ENCODE measurements at regions not wholly inside any gene's neighbourhood (a gene's known extent, or its start where the extent isn't known, plus 50 kb on each side); places are given as distances from the start of the nearest gene placed in this dataset.

DNA sequence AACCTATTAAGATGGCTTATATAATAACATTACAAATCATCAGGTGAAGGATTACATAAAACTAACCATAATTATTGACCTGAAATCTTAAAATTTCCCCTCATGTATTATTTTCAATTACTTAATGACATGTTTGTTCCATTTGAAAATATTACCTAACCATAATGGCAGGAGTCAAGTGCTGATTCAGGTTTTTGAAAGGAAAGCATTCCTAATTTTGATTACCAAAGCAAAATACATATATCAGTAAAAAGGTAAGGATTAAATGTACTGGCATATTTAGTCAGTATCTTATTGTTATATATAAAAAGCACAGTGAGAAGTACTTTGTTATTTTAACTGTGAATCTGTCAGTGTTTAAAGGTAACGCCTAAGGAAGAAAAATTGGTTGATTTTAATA is 960.0 kb upstream of the CNTN5 start:
- no peak for TF ChIP-seq EZH2 (IDR thresholded peaks at IDR 0.05; ENCODE audit: low read length, unreplicated experiment)
- TF ChIP-seq, protein P1, sequence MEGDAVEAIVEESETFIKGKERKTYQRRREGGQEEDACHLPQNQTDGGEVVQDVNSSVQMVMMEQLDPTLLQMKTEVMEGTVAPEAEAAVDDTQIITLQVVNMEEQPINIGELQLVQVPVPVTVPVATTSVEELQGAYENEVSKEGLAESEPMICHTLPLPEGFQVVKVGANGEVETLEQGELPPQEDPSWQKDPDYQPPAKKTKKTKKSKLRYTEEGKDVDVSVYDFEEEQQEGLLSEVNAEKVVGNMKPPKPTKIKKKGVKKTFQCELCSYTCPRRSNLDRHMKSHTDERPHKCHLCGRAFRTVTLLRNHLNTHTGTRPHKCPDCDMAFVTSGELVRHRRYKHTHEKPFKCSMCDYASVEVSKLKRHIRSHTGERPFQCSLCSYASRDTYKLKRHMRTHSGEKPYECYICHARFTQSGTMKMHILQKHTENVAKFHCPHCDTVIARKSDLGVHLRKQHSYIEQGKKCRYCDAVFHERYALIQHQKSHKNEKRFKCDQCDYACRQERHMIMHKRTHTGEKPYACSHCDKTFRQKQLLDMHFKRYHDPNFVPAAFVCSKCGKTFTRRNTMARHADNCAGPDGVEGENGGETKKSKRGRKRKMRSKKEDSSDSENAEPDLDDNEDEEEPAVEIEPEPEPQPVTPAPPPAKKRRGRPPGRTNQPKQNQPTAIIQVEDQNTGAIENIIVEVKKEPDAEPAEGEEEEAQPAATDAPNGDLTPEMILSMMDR (conservative IDR thresholded peaks at IDR 0.05; ENCODE audit: low read depth, low read length), result no peak
